Central memory CD8-positive, alpha-beta T cell (primary cell): ENCODE measurements at regions not wholly inside any gene's neighbourhood (a gene's known extent, or its start where the extent isn't known, plus 50 kb on each side); places are given as distances from the start of the nearest gene placed in this dataset.

Experiments
- ATAC-seq: fragments of 150-1000 bp; cut with Tn5 transposase; replicated peaks from 2 replicates; pipeline ENCODE4 v1.10.0; 2022; ENCODE audit warnings: mild to moderate bottlenecking, moderate FRiP score, moderate number of reproducible peaks; ENCODE audit not compliant: poor library complexity, severe bottlenecking; ENCODE audit errors: extremely low read depth
- DNase-seq, 2 donors: peaks; one replicate each; pipeline ENCODE4 v3.0.0; 2021; ENCODE audit warnings: low spot score in 2 of 2
- H3K27ac Mint-ChIP-seq: one replicate; pipeline ENCODE4 v1.8.0; 2022; ENCODE audit warnings: low read depth, mild to moderate bottlenecking, moderate library complexity, mixed read lengths
- H3K27me3 Mint-ChIP-seq: one replicate; pipeline ENCODE4 v1.8.0; 2022; ENCODE audit warnings: mixed read lengths
- H3K36me3 Mint-ChIP-seq: one replicate; pipeline ENCODE4 v1.8.0; 2022; ENCODE audit warnings: mild to moderate bottlenecking, moderate library complexity, mixed read lengths; ENCODE audit not compliant: insufficient read depth
- H3K4me1 Mint-ChIP-seq: one replicate; pipeline ENCODE4 v1.8.0; 2022; ENCODE audit warnings: mixed read lengths
- H3K4me3 Mint-ChIP-seq: one replicate; pipeline ENCODE4 v1.8.0; 2022; ENCODE audit warnings: mild to moderate bottlenecking, moderate library complexity, mixed read lengths
- H3K9me3 Mint-ChIP-seq: one replicate; pipeline ENCODE4 v1.8.0; 2022; ENCODE audit warnings: mixed read lengths

- ATAC-seq, result no peak
- peaks cover 48% of the 10 kb centered on the region for H3K27me3 Mint-ChIP-seq
These were observed 261.2 kb downstream of the ADRA2A start for GRCh38 chr10:111338035-111338434.

DNA sequence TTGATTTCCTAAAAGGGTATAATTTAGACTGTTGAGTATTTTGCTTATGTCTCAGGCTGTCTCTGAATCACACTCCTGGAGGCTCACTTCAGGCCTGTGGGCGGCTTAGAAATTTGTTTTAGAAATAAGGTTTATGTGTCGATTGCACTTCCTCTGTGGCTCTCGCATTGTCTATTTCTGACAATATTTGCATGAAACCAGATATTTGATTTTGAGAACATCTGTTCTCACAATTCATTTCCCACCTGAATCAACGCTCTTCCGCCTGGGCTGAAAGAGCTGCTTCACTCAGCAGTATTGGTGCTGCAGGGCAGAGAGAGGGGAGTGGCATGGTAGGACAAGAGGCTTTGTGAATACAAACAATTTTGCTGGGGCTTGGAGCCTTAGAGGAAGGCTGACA, 262.0 kb downstream of the ADRA2A start:
- Mint-ChIP-seq H3K9me3 (peaks cover 16% of the 10 kb centered on the region), H3K27me3 (peaks cover 48% of the 10 kb centered on the region), H3K36me3 (no peaks in the 10 kb centered on the region), H3K4me1 (no peaks in the 10 kb centered on the region), H3K4me3 (no peak overlapping the region), H3K27ac (no peak overlapping the region)
- ATAC-seq (no peak), DNase-seq (no peak)

More at GRCh38 chr10:111338035-111338434, 261.2 kb downstream of the ADRA2A start:
- no peak overlapping the region for H3K4me3 Mint-ChIP-seq
- peaks cover 16% of the 10 kb centered on the region for H3K9me3 Mint-ChIP-seq
- no peak for DNase-seq
- H3K4me1 Mint-ChIP-seq, result no peaks in the 10 kb centered on the region
- H3K36me3 Mint-ChIP-seq, result no peaks in the 10 kb centered on the region
- H3K27ac Mint-ChIP-seq, result no peak overlapping the region

DNA sequence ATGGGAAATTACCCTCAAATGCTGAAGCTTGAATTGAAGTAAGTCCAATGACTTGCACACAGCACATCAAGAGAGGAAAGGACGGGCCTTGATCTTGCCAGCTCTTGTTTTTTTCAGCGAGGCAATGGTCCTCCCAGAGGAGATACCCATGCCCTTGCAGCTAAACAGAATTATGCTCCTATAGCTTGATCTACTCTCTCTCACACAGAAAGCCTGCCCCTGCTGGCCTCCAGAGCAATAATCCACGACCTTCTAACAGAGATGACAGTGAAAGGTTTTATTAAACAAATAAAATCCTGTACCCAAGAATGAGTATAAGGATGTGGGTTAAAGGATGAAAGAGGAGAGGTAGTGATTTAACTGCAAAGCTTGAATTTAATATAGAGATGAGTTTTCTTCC, 268.0 kb downstream of the ADRA2A start:
- Mint-ChIP-seq H3K4me3 (no peak overlapping the region), H3K9me3 (peaks cover 15% of the 10 kb centered on the region), H3K27me3 (peaks cover 42% of the 10 kb centered on the region), H3K27ac (no peak overlapping the region), H3K36me3 (no peaks in the 10 kb centered on the region), H3K4me1 (no peaks in the 10 kb centered on the region)
- DNase-seq (no peak), ATAC-seq (no peak)

- no peaks in the 10 kb centered on the region for H3K4me1 Mint-ChIP-seq
- ATAC-seq, result no peak
- H3K9me3 Mint-ChIP-seq, result no peaks in the 10 kb centered on the region
- H3K27me3 Mint-ChIP-seq, result peaks cover 57% of the 10 kb centered on the region
- no peak for DNase-seq
- no peak overlapping the region for H3K4me3 Mint-ChIP-seq
- H3K36me3 Mint-ChIP-seq, result no peaks in the 10 kb centered on the region
- H3K27ac Mint-ChIP-seq, result no peak overlapping the region
These were observed 270.7 kb downstream of the ADRA2A start for GRCh38 chr10:111347386-111348013.

DNA sequence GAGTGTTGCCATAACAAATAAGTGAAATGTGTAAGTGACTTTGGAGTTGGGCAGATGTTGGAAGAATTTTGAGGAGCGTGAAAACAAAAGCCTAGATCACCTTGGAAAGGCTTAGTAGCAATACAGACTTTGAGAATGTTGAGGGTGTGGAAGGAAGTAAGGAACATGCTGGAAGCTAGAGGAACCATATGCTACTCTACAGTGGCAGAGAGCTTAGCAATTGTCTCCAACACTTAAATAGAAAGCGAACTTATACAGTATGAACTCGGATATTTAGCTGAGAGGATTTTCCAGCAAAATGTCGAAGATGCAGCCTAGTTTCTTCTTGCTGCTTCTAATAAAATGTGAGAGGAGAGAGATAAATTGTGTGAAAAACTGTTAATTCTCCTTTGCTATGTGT, 271.2 kb downstream of the ADRA2A start:
- Mint-ChIP-seq H3K27me3 (peaks cover 62% of the 10 kb centered on the region), H3K4me1 (no peaks in the 10 kb centered on the region), H3K4me3 (no peak overlapping the region), H3K27ac (no peak overlapping the region), H3K9me3 (no peaks in the 10 kb centered on the region), H3K36me3 (no peaks in the 10 kb centered on the region)
- ATAC-seq (no peak), DNase-seq (no peak)

- H3K27me3 Mint-ChIP-seq, result peaks cover 79% of the 10 kb centered on the region
- no peaks in the 10 kb centered on the region for H3K9me3 Mint-ChIP-seq
- no peak overlapping the region for H3K4me3 Mint-ChIP-seq
These were observed 278.0 kb downstream of the ADRA2A start for GRCh38 chr10:111354859-111355258.

GRCh38 chr10:111356571-111356970, 279.7 kb downstream of the ADRA2A start:
- Mint-ChIP-seq H3K36me3 (no peaks in the 10 kb centered on the region), H3K27me3 (peaks cover 84% of the 10 kb centered on the region), H3K9me3 (no peaks in the 10 kb centered on the region), H3K4me1 (no peaks in the 10 kb centered on the region), H3K4me3 (no peak overlapping the region), H3K27ac (no peak overlapping the region)
- no peak for DNase-seq
- no peak for ATAC-seq

More at GRCh38 chr10:111354859-111355258, 278.0 kb downstream of the ADRA2A start:
- DNase-seq (no peak), ATAC-seq (no peak)
- H3K4me1 Mint-ChIP-seq, result no peaks in the 10 kb centered on the region
- no peaks in the 10 kb centered on the region for H3K36me3 Mint-ChIP-seq
- H3K27ac Mint-ChIP-seq, result no peak overlapping the region

DNA sequence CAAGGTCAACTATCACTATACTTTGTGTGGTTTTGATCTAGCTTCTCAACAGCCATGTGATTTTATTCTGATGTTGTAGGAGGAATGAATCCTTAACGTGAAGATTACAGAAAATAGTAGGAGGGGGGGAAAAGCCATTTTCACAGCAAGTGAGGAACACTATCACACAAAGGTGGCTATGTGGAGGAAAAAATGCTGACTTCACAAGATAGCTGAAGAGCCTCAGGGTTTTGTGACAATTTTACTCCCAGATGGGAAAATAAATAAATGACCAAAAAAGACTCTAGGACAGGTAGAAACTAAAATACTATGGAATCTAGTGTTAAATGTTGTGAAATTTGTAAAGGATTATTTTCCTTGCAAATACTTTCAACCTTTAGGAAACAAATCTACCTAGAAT, 281.0 kb downstream of the ADRA2A start:
- Mint-ChIP-seq H3K27me3 (peaks cover 75% of the 10 kb centered on the region), H3K4me3 (no peak overlapping the region), H3K36me3 (no peaks in the 10 kb centered on the region), H3K4me1 (no peaks in the 10 kb centered on the region), H3K27ac (no peak overlapping the region), H3K9me3 (no peaks in the 10 kb centered on the region)
- DNase-seq (no peak), ATAC-seq (no peak)

- H3K36me3 Mint-ChIP-seq, result no peaks in the 10 kb centered on the region
- no peak overlapping the region for H3K27ac Mint-ChIP-seq
- H3K27me3 Mint-ChIP-seq, result peaks cover 64% of the 10 kb centered on the region
- no peaks in the 10 kb centered on the region for H3K4me1 Mint-ChIP-seq
- H3K4me3 Mint-ChIP-seq, result no peak overlapping the region
- DNase-seq (no peak), ATAC-seq (no peak)
- H3K9me3 Mint-ChIP-seq, result no peaks in the 10 kb centered on the region
These were observed 283.6 kb downstream of the ADRA2A start for GRCh38 chr10:111360260-111360925.

- Mint-ChIP-seq H3K9me3 (no peaks in the 10 kb centered on the region), H3K27me3 (peaks cover 27% of the 10 kb centered on the region), H3K4me3 (no peak overlapping the region), H3K4me1 (no peaks in the 10 kb centered on the region), H3K36me3 (no peaks in the 10 kb centered on the region), H3K27ac (no peak overlapping the region)
- no peak for ATAC-seq
- DNase-seq, result no peak
These were observed 290.7 kb downstream of the ADRA2A start for GRCh38 chr10:111367531-111367930.

DNA sequence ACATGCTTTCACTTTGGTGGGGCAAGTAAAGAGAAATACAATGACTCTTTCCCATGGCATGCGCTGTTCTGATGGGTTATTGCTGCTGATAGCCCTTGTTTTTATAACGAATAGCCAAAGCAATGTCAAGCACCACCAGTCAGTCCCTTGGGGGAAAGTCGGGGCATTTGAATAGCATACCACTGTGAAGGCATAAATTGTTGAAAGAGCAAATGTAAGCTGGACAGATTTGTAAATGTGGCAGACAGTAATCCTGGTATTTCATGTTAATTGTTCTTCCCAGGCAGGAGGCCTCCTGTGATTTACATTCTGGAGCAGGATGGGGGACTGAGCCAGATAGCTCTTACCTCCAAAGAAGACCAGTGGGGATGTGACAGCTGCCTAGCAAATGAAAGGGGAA, 293.3 kb downstream of the ADRA2A start:
- H3K27ac Mint-ChIP-seq, result no peak overlapping the region
- no peak for DNase-seq
- H3K4me3 Mint-ChIP-seq, result no peak overlapping the region
- H3K4me1 Mint-ChIP-seq, result no peaks in the 10 kb centered on the region
- ATAC-seq, result no peak
- no peaks in the 10 kb centered on the region for H3K9me3 Mint-ChIP-seq
- no peaks in the 10 kb centered on the region for H3K36me3 Mint-ChIP-seq
- peaks cover 19% of the 10 kb centered on the region for H3K27me3 Mint-ChIP-seq

DNA sequence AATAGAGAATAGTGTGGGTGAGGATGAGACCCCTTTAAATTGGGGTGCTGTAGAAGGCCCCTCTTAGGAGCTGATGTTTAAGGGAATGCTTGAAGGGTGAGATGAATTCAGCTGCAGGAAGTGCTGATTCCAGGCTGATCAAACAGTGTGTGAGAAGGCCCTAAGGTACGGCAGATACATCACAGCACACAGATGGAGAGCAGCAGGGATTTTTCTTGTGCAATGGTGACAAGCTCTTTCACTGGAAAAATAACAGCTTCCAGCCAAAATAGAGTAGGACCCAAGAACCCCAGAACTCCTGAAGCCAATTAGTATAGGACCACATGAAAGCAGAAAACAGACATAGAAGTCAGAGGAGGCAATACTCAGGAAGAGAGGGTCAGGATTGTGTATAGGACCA, 296.9 kb downstream of the ADRA2A start:
- ATAC-seq, result no peak
- H3K4me3 Mint-ChIP-seq, result no peak overlapping the region
- H3K27ac Mint-ChIP-seq, result no peak overlapping the region
- H3K36me3 Mint-ChIP-seq, result no peaks in the 10 kb centered on the region
- no peaks in the 10 kb centered on the region for H3K9me3 Mint-ChIP-seq
- no peak for DNase-seq
- peaks cover 42% of the 10 kb centered on the region for H3K27me3 Mint-ChIP-seq
- H3K4me1 Mint-ChIP-seq, result no peaks in the 10 kb centered on the region

DNA sequence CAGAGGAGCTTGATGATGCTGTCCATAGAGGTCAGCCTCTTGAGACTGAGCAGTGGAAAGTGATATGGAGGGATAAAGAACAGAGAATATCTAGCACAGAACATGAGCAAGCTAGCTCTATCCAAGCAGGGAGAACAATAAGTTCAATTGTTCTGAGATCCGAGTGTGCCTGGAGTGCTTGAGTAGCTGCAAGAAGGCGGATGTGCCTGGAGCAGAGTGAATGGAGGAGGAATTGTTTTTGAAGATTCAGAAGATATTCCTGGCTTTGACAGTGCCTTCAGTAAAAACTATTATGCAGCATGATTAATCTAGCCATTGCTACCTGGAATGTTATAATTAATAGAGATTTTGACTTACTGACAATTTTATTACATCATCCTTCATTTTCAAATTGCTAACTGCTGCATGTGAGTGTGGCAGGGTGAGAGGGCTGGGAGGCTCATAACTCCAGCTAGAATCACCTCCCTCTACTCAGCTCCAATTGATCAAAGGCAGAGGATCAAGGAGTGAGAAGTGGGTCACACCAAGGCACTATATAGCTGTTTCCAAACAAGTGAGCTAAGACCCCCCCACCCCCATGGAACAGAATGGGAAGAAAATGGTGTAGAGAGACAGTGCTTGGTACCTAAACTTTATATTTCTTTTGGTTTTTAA, 302.8 kb downstream of the ADRA2A start:
- H3K27ac Mint-ChIP-seq, result no peak overlapping the region
- H3K9me3 Mint-ChIP-seq, result no peaks in the 10 kb centered on the region
- ATAC-seq (no peak), DNase-seq (no peak)
- H3K27me3 Mint-ChIP-seq, result peaks cover 52% of the 10 kb centered on the region
- H3K4me1 Mint-ChIP-seq, result no peaks in the 10 kb centered on the region
- H3K36me3 Mint-ChIP-seq, result no peaks in the 10 kb centered on the region
- no peak overlapping the region for H3K4me3 Mint-ChIP-seq
